Astrocyte of the cerebellum (primary cell): ENCODE measurements at regions not wholly inside any gene's neighbourhood (a gene's known extent, or its start where the extent isn't known, plus 50 kb on each side); places are given as distances from the start of the nearest gene placed in this dataset.

Experiments
- DNase-seq: peaks from one replicate; pipeline ENCODE4 v3.0.0-alpha.2; 2011; ENCODE audit warnings: low read depth
- H3K4me3 ChIP-seq: 2 replicates; pipeline ENCODE4 v1.5.1; 2011; ENCODE audit warnings: mild to moderate bottlenecking, low read depth, low read length, moderate library complexity
- CTCF ChIP-seq: IDR thresholded peaks from 2 replicates; pipeline ENCODE4 v1.5.1; 2012; ENCODE audit warnings: low read length, low read depth, moderate library complexity, mild to moderate bottlenecking; ENCODE audit errors: missing control alignments
- in situ Hi-C: cut with HindIII; loops from 2 replicates; pipeline ENCODE4 v1.10.0; 2017; ENCODE audit warnings: low sequenced_read_pairs

- no peak overlapping the region for H3K4me3 ChIP-seq
- no peak for DNase-seq
- no peak for TF ChIP-seq CTCF
- in situ Hi-C loops, result no loop called here
Observed at GRCh38 chr2:16476866-16477265, 188.8 kb downstream of the CYRIA start.

DNA sequence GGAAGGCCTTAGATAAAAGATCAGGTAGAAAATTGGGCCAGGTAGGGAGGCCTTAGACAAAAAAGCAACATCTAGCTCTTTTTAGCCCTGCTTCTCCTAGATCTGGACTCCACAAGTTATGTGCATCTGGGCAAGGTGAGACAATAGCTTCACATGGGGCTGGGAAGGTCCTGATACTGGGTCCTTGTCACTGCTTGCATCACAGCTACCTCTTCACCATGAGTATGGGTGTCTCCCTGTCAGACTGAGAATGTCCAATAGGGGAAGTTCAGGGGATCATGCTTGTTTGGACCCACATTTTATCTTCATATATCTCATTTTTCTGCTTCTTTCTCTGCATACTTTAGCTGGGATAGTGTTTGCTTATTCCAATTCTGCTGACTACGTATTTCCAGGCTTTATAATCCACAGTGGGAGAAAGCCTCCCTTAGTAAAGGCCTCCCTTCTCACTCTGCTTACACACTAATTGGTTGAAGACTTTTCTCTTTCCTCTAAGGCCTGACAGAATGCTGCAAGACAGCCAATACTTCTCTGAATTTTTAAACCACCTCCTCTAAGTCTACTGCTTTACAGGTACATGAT lies 189.6 kb downstream of the CYRIA start:
- no peak overlapping the region for H3K4me3 ChIP-seq
- TF ChIP-seq CTCF, result no peak
- no peak for DNase-seq
- in situ Hi-C loops, result no loop called here

DNA sequence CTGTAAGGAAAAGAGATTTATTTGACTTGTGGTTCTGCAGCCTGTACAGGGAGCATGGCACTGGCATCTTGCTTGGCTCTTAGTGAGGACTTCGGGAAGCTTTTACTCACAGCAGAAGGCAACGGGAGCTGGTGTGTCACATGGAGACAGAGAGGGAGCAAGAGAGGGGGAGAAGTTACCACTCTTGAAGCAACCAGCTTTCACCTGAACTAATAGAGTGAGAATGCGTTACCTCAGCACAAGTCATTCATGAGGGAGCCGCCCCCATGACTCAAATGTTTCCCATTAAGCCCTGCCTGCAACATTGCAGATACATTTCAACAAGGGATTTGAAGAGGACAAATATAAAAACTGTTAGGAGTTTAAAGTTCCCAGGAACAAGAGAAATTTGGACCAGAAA lies 190.0 kb downstream of the CYRIA start:
- DNase-seq, result no peak
- in situ Hi-C loops, result no loop called here
- TF ChIP-seq CTCF, result no peak
- no peak overlapping the region for H3K4me3 ChIP-seq

DNA sequence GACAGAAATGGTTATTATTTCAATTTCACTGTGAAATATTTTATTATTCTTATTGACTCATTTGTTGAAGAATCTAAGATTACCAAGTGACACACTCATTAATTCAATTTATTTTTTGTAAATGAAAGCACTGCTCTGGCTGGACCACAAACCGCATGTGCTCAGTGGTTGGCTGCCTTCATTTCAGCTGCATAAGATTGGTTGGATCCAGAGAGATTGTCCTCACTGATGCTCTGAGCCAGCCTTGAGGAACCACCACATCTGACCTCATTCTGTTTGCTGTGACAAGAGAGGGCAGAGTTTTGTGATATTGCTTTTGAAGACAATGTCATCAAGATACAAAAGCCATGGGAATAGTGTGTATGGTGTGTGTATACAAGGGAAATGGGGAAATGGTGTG lies 192.1 kb downstream of the CYRIA start:
- DNase-seq, result no peak
- no peak overlapping the region for H3K4me3 ChIP-seq
- in situ Hi-C loops, result no loop called here
- TF ChIP-seq CTCF, result no peak

DNA sequence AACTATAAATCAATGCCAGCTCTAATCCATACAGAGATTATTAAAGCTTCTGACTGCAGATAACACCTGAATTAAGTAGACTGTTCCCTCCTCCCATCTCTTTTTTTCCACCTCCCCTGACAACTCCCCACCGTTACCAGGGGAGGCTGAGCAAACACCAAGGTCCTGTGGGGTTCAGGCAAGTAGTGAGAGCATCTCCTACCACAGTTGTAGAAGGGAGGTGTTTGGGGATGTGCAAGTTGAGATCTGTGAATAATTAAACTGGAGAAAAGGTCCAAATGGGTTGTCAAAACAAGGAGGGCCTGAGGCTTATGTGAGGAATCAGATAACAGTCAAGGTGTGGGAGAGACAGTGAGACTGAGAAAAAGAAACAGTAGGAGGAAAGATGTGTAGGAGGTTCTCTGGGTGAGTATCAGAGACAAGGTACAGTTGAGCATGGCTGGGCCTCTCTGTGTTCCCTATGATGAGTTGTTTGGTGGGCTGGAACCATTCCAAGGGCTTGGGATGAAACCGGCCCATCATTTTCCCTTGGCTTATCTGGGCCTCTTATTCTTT lies 194.6 kb downstream of the CYRIA start:
- no peak for DNase-seq
- H3K4me3 ChIP-seq, result no peak overlapping the region
- in situ Hi-C loops, result no loop called here
- TF ChIP-seq CTCF, result no peak

- no peak for TF ChIP-seq CTCF
- no peak for DNase-seq
- in situ Hi-C loops, result no loop called here
- H3K4me3 ChIP-seq, result no peak overlapping the region
Observed at GRCh38 chr2:16466821-16467151, 198.8 kb downstream of the CYRIA start.
